C4-2B (cell line): ENCODE measurements at regions not wholly inside any gene's neighbourhood (a gene's known extent, or its start where the extent isn't known, plus 50 kb on each side); places are given as distances from the start of the nearest gene placed in this dataset.

Experiments
- CTCF ChIP-seq: fragments of 450-650 bp; conservative IDR thresholded peaks from 2 replicates; pipeline ENCODE4 v1.5.1; 2017; ENCODE audit warnings: mild to moderate bottlenecking
- ZFX ChIP-seq: fragments of 450-650 bp; IDR thresholded peaks from 2 replicates; pipeline ENCODE4 v1.6.1; 2017

- no peak for TF ChIP-seq CTCF
- no peak for TF ChIP-seq ZFX
Measured at GRCh38 chr18:39746201-39746600, 2180.6 kb upstream of the CELF4 start.
